ENCODE measurements at regions not wholly inside any gene's neighbourhood (a gene's known extent, or its start where the extent isn't known, plus 50 kb on each side); places are given as distances from the start of the nearest gene placed in this dataset.
"Not testable (repeated sequence)": the region's sequence is repeated elsewhere in the genome, so short reads cannot be mapped to it uniquely, and the experiment has no call there.

DNA sequence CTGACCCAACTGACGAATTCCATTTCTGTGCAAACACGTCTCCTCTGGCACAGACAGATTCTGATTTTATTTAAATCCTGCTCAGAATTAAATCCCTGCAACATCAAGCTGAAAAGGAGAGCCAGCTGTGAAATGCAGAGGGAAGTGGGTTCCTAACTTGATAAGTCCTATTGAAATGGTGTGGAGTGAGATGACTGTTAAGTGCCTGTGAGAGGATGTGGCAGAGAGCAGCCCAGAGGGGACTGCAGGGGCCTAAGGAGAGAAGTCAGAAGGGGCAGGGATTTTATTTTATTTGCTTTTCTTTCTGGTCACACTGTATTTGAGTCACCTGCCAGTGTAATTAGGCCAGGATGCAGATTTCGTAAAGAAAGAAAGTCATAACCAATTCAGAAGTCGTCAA, 277.4 kb downstream of the NKX6-1 start:
- CTCF ChIA-PET = no interaction called here
- POLR2A ChIA-PET = no interaction called here
- TF ChIP-seq, protein P1, sequence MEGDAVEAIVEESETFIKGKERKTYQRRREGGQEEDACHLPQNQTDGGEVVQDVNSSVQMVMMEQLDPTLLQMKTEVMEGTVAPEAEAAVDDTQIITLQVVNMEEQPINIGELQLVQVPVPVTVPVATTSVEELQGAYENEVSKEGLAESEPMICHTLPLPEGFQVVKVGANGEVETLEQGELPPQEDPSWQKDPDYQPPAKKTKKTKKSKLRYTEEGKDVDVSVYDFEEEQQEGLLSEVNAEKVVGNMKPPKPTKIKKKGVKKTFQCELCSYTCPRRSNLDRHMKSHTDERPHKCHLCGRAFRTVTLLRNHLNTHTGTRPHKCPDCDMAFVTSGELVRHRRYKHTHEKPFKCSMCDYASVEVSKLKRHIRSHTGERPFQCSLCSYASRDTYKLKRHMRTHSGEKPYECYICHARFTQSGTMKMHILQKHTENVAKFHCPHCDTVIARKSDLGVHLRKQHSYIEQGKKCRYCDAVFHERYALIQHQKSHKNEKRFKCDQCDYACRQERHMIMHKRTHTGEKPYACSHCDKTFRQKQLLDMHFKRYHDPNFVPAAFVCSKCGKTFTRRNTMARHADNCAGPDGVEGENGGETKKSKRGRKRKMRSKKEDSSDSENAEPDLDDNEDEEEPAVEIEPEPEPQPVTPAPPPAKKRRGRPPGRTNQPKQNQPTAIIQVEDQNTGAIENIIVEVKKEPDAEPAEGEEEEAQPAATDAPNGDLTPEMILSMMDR (IDR thresholded peaks at IDR 0.05; ENCODE audit: control extremely low read depth, extremely low read depth, low read depth, missing control alignments) = no peak
- DNase-seq (ENCODE audit: extremely low spot score) = no peak

DNA sequence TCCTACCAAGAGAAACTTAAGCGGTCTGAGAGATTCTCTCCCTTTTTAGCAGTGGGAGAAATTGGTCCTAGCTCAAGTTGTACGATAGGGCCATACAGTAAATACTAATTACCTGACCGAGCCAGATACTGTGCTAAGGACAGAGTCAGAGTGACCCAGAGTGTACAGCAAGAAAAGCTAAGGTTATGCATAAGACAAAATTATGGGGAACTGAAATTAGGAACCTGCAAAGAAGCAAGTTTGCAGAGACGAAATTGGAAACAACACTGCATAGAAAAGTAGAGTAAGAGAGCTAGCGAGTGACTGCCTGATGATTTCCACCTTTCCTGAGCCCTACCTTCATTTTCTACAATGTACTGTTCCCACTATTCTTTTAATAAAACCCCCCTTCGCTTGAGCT, 278.1 kb downstream of the NKX6-1 start:
- CTCF ChIA-PET = no interaction called here
- no peak for DNase-seq (ENCODE audit: extremely low spot score)
- POLR2A ChIA-PET = no interaction called here
- TF ChIP-seq, protein P1 (IDR thresholded peaks at IDR 0.05; ENCODE audit: control extremely low read depth, extremely low read depth, low read depth, missing control alignments) = no peak

DNA sequence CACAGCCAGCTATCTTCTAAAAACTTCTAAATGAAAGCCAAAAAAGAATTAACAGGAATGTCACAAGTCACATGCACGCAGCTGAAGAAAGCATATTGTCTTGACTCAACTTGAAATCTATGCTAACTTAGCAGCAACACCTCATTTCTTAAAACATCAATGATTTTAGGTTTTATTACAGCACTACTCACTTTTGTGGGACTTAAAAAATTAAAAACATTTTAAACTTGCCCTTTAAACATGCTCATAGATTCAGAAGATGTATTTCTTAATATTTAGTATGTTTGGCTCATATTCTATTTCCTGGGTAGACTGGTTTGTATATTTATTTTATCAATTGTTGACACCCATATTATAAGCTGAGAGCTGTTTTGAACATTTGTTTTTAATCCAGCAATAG, 279.4 kb downstream of the NKX6-1 start:
- POLR2A ChIA-PET = no interaction called here
- TF ChIP-seq, protein P1 (IDR thresholded peaks at IDR 0.05; ENCODE audit: control extremely low read depth, extremely low read depth, low read depth, missing control alignments) = no peak
- DNase-seq (ENCODE audit: extremely low spot score) = no peak
- CTCF ChIA-PET = no interaction called here

DNA sequence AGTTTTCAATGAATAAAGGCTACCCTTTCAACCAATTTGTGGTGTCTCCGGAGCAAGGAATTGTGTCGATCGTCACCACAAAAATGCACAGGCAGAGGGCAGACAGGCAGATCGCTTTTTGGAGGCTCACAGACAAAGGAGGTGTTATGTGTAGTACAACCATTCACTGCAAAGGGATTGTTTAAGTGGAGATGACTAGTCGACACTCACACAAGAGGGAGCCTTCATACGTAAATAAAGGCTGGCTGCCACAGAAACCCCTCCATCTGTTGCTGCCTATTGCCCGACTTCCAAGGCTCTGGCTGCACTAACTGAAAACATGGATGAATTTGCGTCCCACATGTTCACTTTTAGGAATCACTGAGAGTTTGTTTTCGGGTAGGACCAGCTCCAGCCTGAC, 281.1 kb downstream of the NKX6-1 start:
- ChIA-PET CTCF (no interaction called here), POLR2A (no interaction called here)
- TF ChIP-seq, protein P1 (IDR thresholded peaks at IDR 0.05; ENCODE audit: control extremely low read depth, extremely low read depth, low read depth, missing control alignments) = no peak
- DNase-seq (ENCODE audit: extremely low spot score) = no peak

DNA sequence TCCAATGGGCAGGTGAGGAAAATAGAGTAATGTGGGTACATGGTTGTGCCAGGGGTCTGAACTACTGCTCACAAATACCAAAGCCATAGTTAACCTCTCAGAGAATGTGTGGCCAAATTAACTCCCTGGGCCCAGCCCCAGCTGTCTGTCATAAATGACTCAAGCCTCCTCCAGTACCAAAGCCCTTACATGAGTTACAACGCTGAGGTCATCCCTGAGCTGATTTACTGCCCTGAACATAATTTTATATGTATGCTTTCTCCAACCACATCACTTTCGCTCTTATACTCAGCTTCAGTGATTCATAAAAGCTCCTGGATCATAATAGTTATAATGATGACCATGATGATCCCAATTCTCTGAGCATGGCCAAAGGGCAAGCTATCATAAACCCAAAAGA, 283.9 kb downstream of the NKX6-1 start:
- no peak for DNase-seq (ENCODE audit: extremely low spot score)
- CTCF ChIA-PET = no interaction called here
- POLR2A ChIA-PET = no interaction called here
- TF ChIP-seq, protein P1 (IDR thresholded peaks at IDR 0.05; ENCODE audit: control extremely low read depth, extremely low read depth, low read depth, missing control alignments) = no peak

DNA sequence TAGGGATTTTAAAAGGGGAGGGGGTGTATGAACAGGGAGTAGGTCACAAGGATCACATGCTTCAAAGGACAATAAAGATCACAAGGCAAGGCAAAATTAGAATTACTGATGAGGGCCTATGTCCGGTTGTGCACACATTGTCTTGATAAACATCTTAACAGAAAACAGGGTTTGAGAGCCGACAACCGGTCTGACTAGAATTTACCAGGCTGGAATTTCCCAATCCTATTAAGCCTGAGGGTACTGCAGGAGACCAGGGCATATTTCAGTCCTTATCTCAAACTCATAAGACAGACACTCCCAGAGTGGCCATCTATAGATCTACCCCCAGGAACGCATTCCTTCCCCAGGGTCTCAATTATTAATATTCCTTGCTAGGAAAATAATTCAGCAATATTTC, 292.9 kb downstream of the NKX6-1 start:
- DNase-seq (ENCODE audit: extremely low spot score); CTCF ChIA-PET; POLR2A ChIA-PET: not testable (repeated sequence)

DNA sequence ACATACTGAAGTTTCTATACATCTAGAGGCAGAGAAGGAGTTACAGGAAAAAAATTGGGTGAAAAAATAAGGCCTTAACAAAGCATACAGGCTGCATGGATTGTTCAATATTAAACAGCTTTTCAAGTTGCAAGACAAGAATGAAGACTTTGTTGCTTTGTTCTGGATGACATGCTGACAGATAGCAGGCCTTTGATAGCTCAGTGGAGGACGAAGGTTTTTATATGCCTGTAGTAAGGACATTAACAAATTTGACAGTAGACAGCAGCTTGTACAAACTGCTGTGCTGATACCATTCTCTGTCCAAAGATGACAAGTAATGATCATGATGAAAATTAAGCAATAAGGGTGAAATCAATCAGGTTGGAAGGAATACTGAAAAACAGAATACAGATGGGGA, 309.9 kb downstream of the NKX6-1 start:
- CTCF ChIA-PET = interaction anchor here (1.3 kb wide), 1 partner anchor 11 kb away, joined by 3 read pairs; no protein-coding TSS in a partner anchor
- TF ChIP-seq, protein P1 (IDR thresholded peaks at IDR 0.05; ENCODE audit: control extremely low read depth, extremely low read depth, low read depth, missing control alignments) = no peak
- POLR2A ChIA-PET = no interaction called here
- no peak for DNase-seq (ENCODE audit: extremely low spot score)
